CD4-positive, alpha-beta T cell treated with Interleukin-17A for 1 hour (primary cell): ENCODE measurements at regions not wholly inside any gene's neighbourhood (a gene's known extent, or its start where the extent isn't known, plus 50 kb on each side); places are given as distances from the start of the nearest gene placed in this dataset.
"Not testable (repeated sequence)": the region's sequence is repeated elsewhere in the genome, so short reads cannot be mapped to it uniquely, and the experiment has no call there.

Source experiments
- DNase-seq: peaks from one replicate; pipeline ENCODE4 v3.0.0-alpha.2; 2020

DNA sequence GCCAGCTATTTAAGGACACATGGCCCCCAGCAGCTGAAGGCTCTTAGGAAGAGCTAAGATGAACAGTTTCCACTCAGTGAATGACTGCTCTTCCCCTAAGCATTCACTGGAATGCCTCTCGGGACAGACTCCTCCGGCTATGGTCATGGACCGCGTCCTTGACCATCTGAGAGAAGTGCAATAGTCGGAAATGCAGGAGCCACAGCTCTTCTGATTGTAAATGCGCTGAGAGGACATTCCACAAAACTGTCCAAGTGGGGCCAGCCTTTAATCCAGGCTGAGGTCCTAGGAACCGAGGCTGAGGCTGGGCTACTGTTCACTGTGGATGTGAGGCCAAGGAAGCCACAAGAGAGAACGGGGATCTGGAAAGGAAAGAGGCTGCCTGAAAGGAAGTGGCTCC is 162.0 kb upstream of the TMEM72 start:
- no peak for DNase-seq

DNA sequence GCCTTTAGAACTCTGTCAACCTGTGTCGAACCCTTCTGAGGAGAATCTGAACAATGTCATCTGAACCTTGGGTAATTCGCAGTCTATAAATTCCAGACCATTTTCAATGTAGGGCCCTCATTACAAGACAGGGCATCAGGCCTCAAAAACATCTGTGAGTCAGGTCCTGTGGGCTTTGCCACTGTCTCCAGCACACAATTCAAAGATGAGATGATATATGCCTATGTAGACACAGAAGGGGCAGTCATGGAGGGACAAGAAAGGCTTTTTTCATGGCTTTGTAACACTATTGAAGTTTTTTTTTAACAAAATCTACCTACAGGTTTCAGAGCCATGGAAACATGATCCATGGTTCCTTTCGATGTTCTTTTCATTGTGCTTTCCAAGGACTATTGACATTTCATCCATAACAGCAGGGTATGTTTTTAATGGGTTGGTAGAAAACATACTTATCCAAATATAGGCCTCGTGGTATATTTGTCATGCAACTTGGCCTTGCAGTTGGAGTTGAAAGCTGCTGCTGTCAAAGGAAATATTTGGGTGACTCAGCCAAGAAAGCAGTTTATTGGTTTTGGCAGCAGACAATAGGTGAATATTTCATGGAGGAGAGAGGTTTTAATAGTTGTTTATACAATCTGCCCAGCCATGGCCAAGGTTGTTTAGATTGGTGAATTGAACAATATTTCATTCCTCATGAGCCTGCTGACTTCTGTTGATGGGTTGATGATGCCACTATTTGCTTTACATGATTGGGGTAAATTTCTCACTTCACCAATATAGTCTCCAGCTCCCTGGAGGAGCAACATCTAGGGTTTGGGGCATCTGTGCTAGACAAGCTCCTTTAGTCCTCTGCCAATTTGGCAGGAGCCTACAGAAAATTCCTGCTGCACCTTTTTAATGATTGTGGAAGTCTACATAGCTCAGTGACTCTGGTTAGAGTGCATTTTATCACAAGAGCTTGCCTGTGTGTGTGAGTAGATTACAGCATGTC is 158.4 kb upstream of the TMEM72 start:
- no peak for DNase-seq

GRCh38 chr10:44754355-44754754 is 156.8 kb upstream of the TMEM72 start:
- DNase-seq: not testable (repeated sequence)

DNA sequence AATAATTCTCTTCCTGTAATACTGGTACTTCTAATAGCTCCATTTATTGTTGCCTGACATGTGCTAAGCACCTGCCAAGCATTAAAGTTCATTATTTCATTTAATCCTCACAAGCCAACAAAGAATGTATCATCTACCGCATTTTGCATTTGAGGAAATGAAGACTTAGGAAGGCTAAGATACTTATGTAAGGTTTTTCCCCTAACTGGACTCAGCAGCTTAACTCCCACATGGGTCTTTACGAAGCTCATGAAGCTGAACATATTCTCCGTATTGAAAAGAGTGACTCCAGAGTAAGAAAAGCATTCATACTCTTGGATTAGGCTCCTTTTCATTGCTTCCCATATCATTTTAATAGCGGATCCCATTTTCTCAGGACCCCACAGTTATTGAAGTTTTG is 155.7 kb upstream of the TMEM72 start:
- no peak for DNase-seq

DNA sequence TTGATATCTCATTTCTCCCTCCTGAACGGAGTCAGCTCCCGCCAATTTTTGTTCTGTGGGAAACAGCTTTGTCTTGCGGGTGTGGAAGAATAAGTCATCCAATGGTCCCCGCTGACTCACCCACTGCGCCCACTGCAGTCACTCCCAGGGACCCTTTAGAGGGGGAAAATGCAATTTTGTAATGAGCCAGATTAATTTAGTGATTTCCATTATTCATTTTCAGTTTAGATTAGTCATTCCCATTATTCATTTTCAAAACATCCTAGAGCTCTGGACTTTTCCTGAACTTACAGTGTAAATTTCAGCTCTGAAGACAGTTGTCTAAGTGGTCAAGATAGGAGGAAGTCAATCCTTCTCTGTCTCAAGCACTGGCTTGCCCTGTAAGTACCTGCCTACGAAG is 154.9 kb upstream of the TMEM72 start:
- DNase-seq: no peak

- no peak for DNase-seq
These were observed 153.5 kb upstream of the TMEM72 start for GRCh38 chr10:44757551-44758205.

GRCh38 chr10:44759122-44759521 is 152.0 kb upstream of the TMEM72 start:
- DNase-seq: no peak

DNA sequence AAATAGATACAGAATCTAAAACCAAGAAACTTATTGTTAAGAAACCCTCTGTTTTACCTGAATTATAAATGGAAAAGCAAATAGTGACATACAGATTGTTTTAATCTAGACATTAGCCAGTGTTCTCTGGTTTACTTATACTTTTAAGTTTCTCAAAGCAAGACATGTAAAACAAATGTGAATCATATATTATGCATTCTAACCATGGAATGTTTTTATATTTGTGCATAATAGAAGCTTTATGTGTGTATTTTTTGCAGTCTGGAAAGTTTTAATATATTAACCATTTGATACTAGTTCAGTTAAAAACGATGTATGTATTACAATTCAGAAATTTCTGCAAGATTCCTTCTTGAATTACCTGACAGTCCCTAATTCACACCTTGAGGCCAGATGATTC is 150.6 kb upstream of the TMEM72 start:
- DNase-seq: no peak

DNA sequence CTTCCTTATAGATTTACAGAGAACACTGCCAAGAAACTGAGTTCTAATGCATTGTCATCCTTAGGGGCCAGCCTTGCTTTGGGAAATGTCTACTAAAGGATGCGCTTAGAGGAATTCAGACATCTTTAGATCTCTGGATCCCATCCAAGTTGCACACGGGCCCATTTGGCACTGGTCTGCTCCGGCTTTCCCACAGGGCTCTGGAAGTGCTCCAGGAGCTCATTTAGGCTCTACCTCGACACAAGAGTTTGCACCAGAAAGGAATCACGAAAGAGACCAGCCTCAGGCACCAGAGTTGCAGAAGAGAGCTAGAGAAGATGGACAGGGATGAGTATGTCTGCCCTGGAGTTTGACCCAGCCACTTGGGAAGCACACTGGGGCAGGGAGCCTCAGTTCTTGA is 150.1 kb upstream of the TMEM72 start:
- DNase-seq: no peak

DNA sequence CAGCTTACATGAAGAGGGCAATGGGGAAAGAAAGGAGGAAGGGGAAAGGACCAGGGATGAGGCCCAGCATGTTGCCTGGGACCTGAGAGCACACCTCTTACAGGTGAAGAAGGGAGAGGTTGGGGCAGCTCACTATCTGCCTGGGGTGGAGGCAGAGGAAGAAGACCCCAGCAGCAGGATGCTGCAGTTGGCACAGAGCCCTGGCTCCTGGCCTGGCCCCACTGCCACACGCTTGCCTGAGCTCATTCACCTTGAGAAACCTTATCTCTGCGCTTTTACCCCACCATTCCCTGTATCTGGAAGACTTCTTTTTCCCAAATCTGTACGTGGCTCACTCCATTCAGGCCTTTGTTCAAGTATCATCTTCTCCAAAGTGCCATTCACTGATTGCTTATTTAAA is 147.8 kb upstream of the TMEM72 start:
- DNase-seq: no peak

DNA sequence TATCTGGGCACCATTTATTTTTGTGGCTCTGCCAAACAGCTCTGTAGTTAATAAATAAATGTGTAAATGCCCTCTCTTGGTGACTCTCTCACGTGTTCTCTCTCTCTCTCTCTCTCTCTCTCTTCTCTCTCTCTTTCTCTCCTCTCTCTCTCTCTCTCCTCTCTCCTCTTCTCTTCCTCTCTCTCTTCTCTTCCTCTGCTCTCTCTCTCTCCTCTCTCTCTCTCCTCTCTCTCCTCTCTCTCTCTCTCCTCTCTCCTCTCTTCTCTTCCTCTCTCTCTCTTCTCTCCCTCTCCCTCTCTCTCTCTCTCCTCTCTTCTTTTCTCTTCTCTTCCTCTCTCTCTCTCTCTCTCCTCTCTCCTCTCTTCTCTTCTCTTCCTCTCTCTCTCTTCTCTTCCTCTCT is 145.8 kb upstream of the TMEM72 start:
- no peak for DNase-seq

- no peak for DNase-seq
These were observed 144.5 kb upstream of the TMEM72 start for GRCh38 chr10:44766631-44767030.

GRCh38 chr10:44769450-44769849 is 141.7 kb upstream of the TMEM72 start:
- DNase-seq: no peak

GRCh38 chr10:44771233-44771995 is 139.7 kb upstream of the TMEM72 start:
- DNase-seq: no peak

DNA sequence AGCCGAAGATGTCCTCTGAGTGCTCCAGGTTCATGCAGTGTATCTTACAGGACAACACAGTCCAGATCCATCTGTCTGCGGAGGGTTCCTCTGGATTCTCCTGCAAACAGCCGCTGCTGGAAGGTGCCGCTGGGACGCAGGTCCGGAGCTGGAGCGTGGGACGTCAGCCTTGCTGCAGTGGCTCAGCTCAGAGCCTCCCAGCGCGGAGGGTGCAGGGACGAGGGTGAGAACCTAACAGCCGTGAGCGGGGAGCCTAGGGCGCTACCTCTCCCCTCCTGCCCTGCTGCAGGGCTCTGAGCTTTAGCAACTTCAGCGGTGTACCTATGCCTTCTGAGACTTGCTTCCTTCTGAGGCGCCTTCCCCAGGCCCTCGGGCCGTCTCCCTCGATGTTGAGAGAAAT is 137.6 kb upstream of the TMEM72 start:
- no peak for DNase-seq

- no peak for DNase-seq
These were observed 136.3 kb upstream of the TMEM72 start for GRCh38 chr10:44774676-44775401.

GRCh38 chr10:44775402-44775741 is 135.8 kb upstream of the TMEM72 start:
- DNase-seq: no peak

GRCh38 chr10:44776181-44776580 is 135.0 kb upstream of the TMEM72 start:
- DNase-seq: no peak

GRCh38 chr10:44779511-44779910 is 131.6 kb upstream of the TMEM72 start:
- DNase-seq: no peak

DNA sequence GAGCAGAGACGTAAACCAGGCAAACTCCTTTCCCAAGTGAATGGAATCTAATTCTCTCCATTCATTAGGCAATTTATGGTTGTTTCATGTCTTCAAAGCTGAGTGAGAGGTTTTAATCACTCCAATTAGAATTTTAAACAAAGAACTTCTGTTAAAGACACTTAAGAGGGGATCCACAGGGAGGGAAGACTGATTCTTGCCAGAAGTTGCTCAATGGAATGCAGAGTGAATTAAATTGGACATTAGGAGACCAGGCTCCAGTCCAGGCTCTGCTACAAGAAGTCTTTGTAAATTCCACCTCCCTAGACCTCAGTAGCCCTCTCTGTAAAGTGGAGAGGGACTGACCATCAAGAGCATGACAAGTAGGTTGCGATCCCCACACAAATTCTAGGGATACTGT is 130.7 kb upstream of the TMEM72 start:
- no peak for DNase-seq

DNA sequence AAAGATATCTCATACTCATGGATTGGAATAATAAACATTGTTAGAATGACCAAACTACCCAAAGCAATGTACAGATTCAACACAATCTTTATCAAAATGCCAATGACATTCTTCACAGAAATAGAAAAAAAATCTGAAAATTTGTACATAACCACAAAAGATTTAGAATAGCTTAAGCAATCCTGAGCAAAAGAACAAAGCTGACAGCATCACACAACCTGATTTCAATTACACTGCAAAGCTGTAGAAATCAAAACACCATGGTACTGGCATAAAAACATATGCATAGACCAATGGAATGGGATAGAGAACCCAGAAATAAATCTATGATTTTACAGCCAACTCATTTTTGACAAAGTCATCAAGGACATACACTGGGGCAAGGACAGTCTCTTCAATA is 130.0 kb upstream of the TMEM72 start:
- no peak for DNase-seq

- DNase-seq: no peak
These were observed 124.8 kb upstream of the TMEM72 start for GRCh38 chr10:44786286-44786850.
